T-cell (primary cell): ENCODE measurements at regions not wholly inside any gene's neighbourhood (a gene's known extent, or its start where the extent isn't known, plus 50 kb on each side); places are given as distances from the start of the nearest gene placed in this dataset.

Experiments
- ATAC-seq, 4 experiments: fragments of 200-7000 bp in 3 of 4; fragments of 150-1000 bp in 1 of 4; cut with Tn5 transposase; replicated peaks in 1 of 4; 1 replicate in 3 of 4; 2 replicates in 1 of 4; pipeline ENCODE4 v1.10.0; 2021; ENCODE audit warnings: moderate library complexity in 3 of 4, mild to moderate bottlenecking in 2 of 4, moderate number of reproducible peaks in 1 of 4
- CTCF ChIA-PET, 2 donors: fragments of 300-600 bp; sonication (Branson Sonifier 250); formaldehyde crosslinking; loops; one replicate each; lab custom pipeline; 2022; ENCODE audit warnings: antibody characterized with exemption in 2 of 2; lab: Charles Lee
- POLR2A ChIA-PET, 2 donors: fragments of 300-600 bp; sonication (Branson Sonifier 250); formaldehyde crosslinking; loops; one replicate each; lab custom pipeline; 2022; ENCODE audit warnings: antibody characterized with exemption in 2 of 2; lab: Charles Lee
- DNase-seq, 35 experiments: peaks; one replicate each; pipeline versions ENCODE4 v3.0.0 to v3.0.0-alpha.2; 2013 to 2023
- H3K27ac ChIP-seq: one replicate; pipeline ENCODE4 v1.5.1; 2013; ENCODE audit warnings: low read length
- H3K27me3 ChIP-seq, 2 experiments: replicated peaks in 1 of 2; 1 replicate in 1 of 2; 2 replicates in 1 of 2; pipeline versions ENCODE4 v1.6.1 to v1.7.0; 2013; ENCODE audit warnings: low read length in 1 of 2, mixed read lengths in 1 of 2; ENCODE audit not compliant: control insufficient read depth in 2 of 2, insufficient read depth in 2 of 2; ENCODE audit errors: extremely low read depth in 1 of 2
- H3K36me3 ChIP-seq, 2 donors: 1 replicate in 1 of 2; 2 replicates in 1 of 2; pipeline versions ENCODE4 v1.6.1 to v1.7.0; 2013; ENCODE audit warnings: low read length in 1 of 2; ENCODE audit not compliant: control insufficient read depth in 2 of 2, insufficient read depth in 1 of 2; ENCODE audit errors: extremely low read depth in 1 of 2
- H3K4me1 ChIP-seq, 2 experiments: 1 replicate in 1 of 2; 2 replicates in 1 of 2; pipeline versions ENCODE4 v1.6.1 to v1.7.0; 2013; ENCODE audit warnings: low read length in 2 of 2, mixed read lengths in 1 of 2; ENCODE audit not compliant: insufficient read depth in 2 of 2, control insufficient read depth in 1 of 2; ENCODE audit errors: extremely low read depth in 1 of 2
- H3K4me3 ChIP-seq, 2 donors: 1 replicate in 1 of 2; 2 replicates in 1 of 2; pipeline versions ENCODE4 v1.5.1 to v1.7.0; 2013; ENCODE audit warnings: mild to moderate bottlenecking in 2 of 2, low read length in 1 of 2, moderate library complexity in 1 of 2; ENCODE audit not compliant: control insufficient read depth in 1 of 2; ENCODE audit errors: extremely low read depth in 1 of 2
- H3K9me3 ChIP-seq: 2 replicates; pipeline ENCODE4 v1.7.0; 2013
- H3K27ac Mint-ChIP-seq, 2 donors: one replicate each; pipeline ENCODE4 v1.8.0; 2020 to 2021; ENCODE audit warnings: mild to moderate bottlenecking in 2 of 2, mixed read lengths in 2 of 2
- H3K27me3 Mint-ChIP-seq, 2 donors: one replicate each; pipeline ENCODE4 v1.8.0; 2021 to 2022; ENCODE audit warnings: mixed read lengths in 2 of 2
- H3K36me3 Mint-ChIP-seq: one replicate; pipeline ENCODE4 v1.8.0; 2021; ENCODE audit warnings: mixed read lengths
- H3K4me1 Mint-ChIP-seq, 3 donors: one replicate each; pipeline ENCODE4 v1.8.0; 2020 to 2022; ENCODE audit warnings: mixed read lengths in 3 of 3, mild to moderate bottlenecking in 1 of 3
- H3K4me3 Mint-ChIP-seq, 3 donors: one replicate each; pipeline ENCODE4 v1.8.0; 2020 to 2022; ENCODE audit warnings: mild to moderate bottlenecking in 3 of 3, mixed read lengths in 3 of 3, moderate library complexity in 3 of 3
- H3K9me3 Mint-ChIP-seq, 3 donors: one replicate each; pipeline ENCODE4 v1.8.0; 2020 to 2022; ENCODE audit warnings: mixed read lengths in 3 of 3
- WGBS: methylation state at CpG from one replicate; pipeline ENCODE4 v1.1.5; 2013; ENCODE audit warnings: missing lambda C conversion rate; ENCODE audit not compliant: insufficient coverage; 5-methylcytosine and 5-hydroxymethylcytosine counted together

DNA sequence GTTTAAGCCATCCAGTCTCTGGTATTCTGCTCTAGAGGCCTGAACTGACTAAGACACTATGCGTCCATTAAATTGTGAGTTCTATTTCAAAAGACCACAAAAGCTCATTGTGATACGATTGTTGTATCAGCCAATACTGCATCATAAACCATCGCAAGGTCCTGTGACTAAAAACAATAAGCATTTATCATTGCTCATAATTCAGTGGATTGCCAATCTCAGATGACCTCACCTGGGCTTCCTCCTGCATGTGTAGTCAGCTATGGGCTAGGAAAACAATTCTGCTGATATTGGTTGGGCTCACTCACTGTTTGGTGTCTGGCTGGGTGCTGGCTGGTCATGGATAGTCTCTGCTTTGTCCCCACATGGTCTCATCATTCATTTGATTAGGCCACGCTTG, 592.7 kb upstream of the BTBD3 start:
- POLR2A ChIA-PET: no interaction called here
- Mint-ChIP-seq H3K4me1 (no peaks in the 10 kb centered on the region), H3K4me3 (no peak overlapping the region), H3K36me3 (no peaks in the 10 kb centered on the region), H3K9me3 (peaks cover 8 to 21% (median 15%) of the 10 kb centered on the region in 3 donors), H3K27ac (no peak overlapping the region), H3K27me3 (no peaks in the 10 kb centered on the region)
- no peaks in the 10 kb centered on the region for H3K36me3 ChIP-seq
- no peaks in the 10 kb centered on the region for H3K4me1 ChIP-seq
- H3K4me3 ChIP-seq: no peak overlapping the region
- CTCF ChIA-PET: no interaction called here
- ATAC-seq: no peak
- no peaks in the 10 kb centered on the region for H3K27me3 ChIP-seq
- H3K9me3 ChIP-seq: no peaks in the 10 kb centered on the region
- 86% methylated on average over 4 of the region's 4 CpGs for WGBS
- no peak for DNase-seq
- no peak overlapping the region for H3K27ac ChIP-seq

DNA sequence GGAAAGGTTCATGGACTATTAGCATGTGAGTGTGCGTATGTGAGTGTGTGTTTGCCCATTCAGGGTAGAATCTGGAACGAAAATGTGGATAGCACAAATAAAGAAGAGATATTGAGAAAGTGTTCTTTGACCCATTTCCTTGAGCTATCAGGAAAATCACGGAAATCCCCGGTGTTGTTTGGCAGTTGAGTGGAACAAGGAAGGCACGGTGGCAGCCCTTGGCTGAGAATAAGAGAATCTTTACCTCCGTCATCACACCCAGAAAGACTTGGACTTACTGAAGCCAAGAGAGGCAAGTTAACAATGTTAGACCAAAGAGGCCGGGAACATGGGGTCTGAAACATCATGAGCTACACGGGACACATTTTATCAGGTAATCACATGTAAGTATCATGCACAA, 588.9 kb upstream of the BTBD3 start:
- no peak overlapping the region for H3K4me3 Mint-ChIP-seq
- no peaks in the 10 kb centered on the region for H3K4me1 Mint-ChIP-seq
- ATAC-seq (no peak), DNase-seq (no peak)
- H3K36me3 Mint-ChIP-seq: no peaks in the 10 kb centered on the region
- H3K27me3 ChIP-seq: no peaks in the 10 kb centered on the region
- no peaks in the 10 kb centered on the region for H3K36me3 ChIP-seq
- no peak overlapping the region for H3K4me3 ChIP-seq
- no peak overlapping the region for H3K27ac ChIP-seq
- peaks cover 4 to 10% (median 8%) of the 10 kb centered on the region in 3 donors for H3K9me3 Mint-ChIP-seq
- POLR2A ChIA-PET: no interaction called here
- no peaks in the 10 kb centered on the region for H3K27me3 Mint-ChIP-seq
- no peaks in the 10 kb centered on the region for H3K4me1 ChIP-seq
- WGBS: 87% methylated on average over 3 of the region's 8 CpGs
- H3K27ac Mint-ChIP-seq: no peak overlapping the region
- CTCF ChIA-PET: no interaction called here
- no peaks in the 10 kb centered on the region for H3K9me3 ChIP-seq

DNA sequence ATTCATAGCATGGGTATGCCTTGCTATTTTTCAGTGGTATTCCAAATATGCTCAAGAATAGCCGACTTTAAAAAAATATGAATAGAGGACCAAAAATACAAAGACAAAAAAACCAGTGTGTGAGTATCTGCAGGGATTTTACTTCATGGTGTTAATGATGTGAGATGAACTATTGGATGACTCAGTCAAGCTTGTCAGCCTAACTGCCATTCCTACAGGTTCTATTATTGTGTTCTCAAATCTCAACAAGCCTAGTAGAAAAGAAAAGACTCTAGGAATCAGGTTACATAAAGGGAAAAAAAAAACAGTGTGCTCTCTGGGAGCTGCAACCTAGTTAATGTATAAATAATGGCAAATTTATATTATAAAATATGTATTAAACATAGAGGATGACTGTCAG, 588.4 kb upstream of the BTBD3 start:
- no CpG with 5 or more reads among the region's 1 CpG for WGBS
- POLR2A ChIA-PET: no interaction called here

DNA sequence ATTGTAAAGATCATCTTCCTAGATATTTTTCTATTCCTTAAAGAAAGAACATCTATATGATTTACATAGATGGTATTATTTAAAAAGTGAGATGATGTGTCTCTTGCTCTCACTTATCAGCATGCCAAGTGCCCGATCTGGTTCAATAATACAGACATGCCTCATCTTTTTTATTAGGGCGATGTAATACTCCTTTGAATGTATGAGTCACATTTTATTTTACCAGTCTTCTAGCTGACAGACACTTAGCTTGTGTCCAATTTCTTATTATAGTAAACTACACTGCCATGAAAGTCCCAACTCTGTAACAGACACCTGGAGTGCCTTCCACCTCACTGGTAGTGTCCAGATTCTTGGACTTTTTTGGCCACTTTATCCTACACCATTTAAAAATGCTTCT, 586.6 kb upstream of the BTBD3 start:
- Mint-ChIP-seq H3K9me3 (peaks cover 4 to 14% (median 5%) of the 10 kb centered on the region in 3 donors), H3K4me1 (no peaks in the 10 kb centered on the region), H3K27me3 (no peaks in the 10 kb centered on the region), H3K36me3 (no peaks in the 10 kb centered on the region), H3K4me3 (no peak overlapping the region), H3K27ac (no peak overlapping the region)
- ChIA-PET POLR2A (no interaction called here), CTCF (no interaction called here)
- Histone ChIP-seq H3K27ac (no peak overlapping the region), H3K4me1 (no peaks in the 10 kb centered on the region), H3K9me3 (no peaks in the 10 kb centered on the region), H3K4me3 (no peak overlapping the region), H3K36me3 (no peaks in the 10 kb centered on the region), H3K27me3 (no peaks in the 10 kb centered on the region)
- no peak for DNase-seq
- ATAC-seq: no peak
- 86% methylated on average over 1 of the region's 2 CpGs for WGBS

More for the DNA sequence above, 588.4 kb upstream of the BTBD3 start:
- Mint-ChIP-seq H3K36me3 (no peaks in the 10 kb centered on the region), H3K27ac (no peak overlapping the region), H3K9me3 (peaks cover 4 to 10% (median 8%) of the 10 kb centered on the region in 3 donors), H3K4me3 (no peak overlapping the region), H3K27me3 (no peaks in the 10 kb centered on the region), H3K4me1 (no peaks in the 10 kb centered on the region)
- CTCF ChIA-PET: no interaction called here
- H3K36me3 ChIP-seq: no peaks in the 10 kb centered on the region
- no peaks in the 10 kb centered on the region for H3K9me3 ChIP-seq
- no peak overlapping the region for H3K4me3 ChIP-seq
- H3K27me3 ChIP-seq: no peaks in the 10 kb centered on the region
- H3K4me1 ChIP-seq: no peaks in the 10 kb centered on the region
- DNase-seq (no peak), ATAC-seq (no peak)
- H3K27ac ChIP-seq: no peak overlapping the region

DNA sequence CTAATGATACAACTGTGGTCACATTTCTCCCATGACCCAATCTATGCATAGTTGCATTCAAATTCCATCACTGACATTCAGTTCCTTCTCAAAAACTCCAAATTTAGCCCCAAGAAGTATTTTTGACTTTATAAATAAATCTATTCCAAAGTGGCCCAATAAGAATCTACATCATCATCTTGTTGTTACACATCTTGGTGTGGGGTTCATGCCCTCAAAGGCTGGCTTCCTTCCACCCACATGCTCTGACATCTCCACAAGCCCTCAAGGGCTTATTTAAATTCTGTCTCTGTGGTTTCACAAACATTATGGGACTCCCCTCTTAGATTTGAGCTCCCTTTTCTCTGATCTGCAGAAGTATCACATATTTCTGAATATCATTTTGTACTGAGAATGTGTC, 585.3 kb upstream of the BTBD3 start:
- H3K4me3 Mint-ChIP-seq: no peak overlapping the region
- Histone ChIP-seq H3K27ac (no peak overlapping the region), H3K9me3 (no peaks in the 10 kb centered on the region), H3K27me3 (no peaks in the 10 kb centered on the region), H3K4me3 (no peak overlapping the region), H3K36me3 (no peaks in the 10 kb centered on the region), H3K4me1 (no peaks in the 10 kb centered on the region)
- ChIA-PET CTCF (no interaction called here), POLR2A (no interaction called here)
- H3K27me3 Mint-ChIP-seq: no peaks in the 10 kb centered on the region
- peaks cover 4 to 10% (median 5%) of the 10 kb centered on the region in 3 donors for H3K9me3 Mint-ChIP-seq
- H3K4me1 Mint-ChIP-seq: no peaks in the 10 kb centered on the region
- DNase-seq (no peak), ATAC-seq (no peak)
- no peaks in the 10 kb centered on the region for H3K36me3 Mint-ChIP-seq
- H3K27ac Mint-ChIP-seq: no peak overlapping the region

DNA sequence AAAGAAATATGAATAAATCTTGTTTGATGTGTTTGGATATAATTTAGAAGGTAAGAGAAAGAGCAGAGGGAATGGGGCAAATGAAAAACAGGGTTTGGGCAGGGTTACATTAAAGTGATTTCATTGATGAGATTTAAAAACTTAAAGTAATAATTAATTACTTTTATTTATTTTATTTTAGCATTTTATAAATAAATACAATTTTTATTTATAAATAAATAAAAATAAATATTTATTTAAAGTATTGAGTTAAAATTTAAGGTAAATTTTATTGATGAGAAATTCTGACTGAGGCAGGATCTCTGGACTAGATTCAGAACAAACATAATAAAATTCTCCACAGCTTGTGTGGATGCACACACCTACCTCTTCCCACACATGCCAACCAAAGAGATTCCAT, 584.1 kb upstream of the BTBD3 start:
- DNase-seq: no peak
- Histone ChIP-seq H3K27me3 (no peaks in the 10 kb centered on the region), H3K27ac (no peak overlapping the region), H3K36me3 (no peaks in the 10 kb centered on the region), H3K9me3 (no peaks in the 10 kb centered on the region), H3K4me1 (no peaks in the 10 kb centered on the region), H3K4me3 (no peak overlapping the region)
- Mint-ChIP-seq H3K4me3 (no peak overlapping the region), H3K36me3 (no peaks in the 10 kb centered on the region), H3K4me1 (no peaks in the 10 kb centered on the region), H3K27ac (no peak overlapping the region), H3K27me3 (no peaks in the 10 kb centered on the region), H3K9me3 (peaks cover 5 to 10% (median 7%) of the 10 kb centered on the region in 3 donors)
- no peak for ATAC-seq
- POLR2A ChIA-PET: no interaction called here
- CTCF ChIA-PET: interaction anchor here in 1 of 2 donors (0.6 kb wide), 1 partner anchor 427 kb away, joined by 5 read pairs; no protein-coding TSS in a partner anchor

DNA sequence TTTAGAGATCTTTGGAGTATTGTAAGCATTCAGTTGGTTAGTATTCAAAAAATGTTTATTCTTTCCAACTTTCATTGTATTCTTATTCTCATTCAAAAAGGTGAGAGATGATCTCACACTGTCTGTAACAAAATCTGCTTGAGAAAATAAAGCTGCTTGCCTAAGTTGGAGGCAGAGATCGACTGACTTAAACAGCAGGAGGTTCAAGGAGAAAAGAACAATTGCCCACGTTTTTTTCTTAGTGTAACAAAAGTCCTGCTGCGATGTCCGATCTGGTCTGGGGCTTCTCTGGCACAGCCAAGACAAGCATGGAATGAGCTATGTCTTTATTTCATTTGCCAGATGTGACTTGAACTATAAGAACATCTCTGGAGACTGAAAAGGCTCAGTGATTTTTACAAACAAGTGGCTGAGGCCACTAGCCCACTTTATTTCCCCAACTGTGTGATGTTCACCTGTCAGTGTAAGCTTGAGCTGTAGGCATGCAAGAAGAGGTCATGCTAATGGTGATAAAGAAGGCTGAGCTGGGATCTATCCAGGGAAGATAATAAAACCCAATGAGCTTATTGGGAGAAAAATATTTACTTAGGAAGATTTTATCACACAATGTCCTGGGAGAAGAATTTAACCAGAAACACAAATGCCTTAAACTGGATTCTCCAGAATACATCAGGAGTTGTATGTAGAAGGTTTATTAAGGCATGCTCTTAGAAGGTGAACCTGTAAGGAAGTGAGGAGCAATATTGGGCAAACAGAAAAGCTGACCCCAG, 580.1 kb upstream of the BTBD3 start:
- H3K9me3 ChIP-seq: no peaks in the 10 kb centered on the region
- no peak overlapping the region for H3K4me3 ChIP-seq
- H3K36me3 Mint-ChIP-seq: no peaks in the 10 kb centered on the region
- 60% methylated on average over 4 of the region's 4 CpGs for WGBS
- no peak overlapping the region for H3K27ac Mint-ChIP-seq
- no peaks in the 10 kb centered on the region for H3K4me1 ChIP-seq
- no peaks in the 10 kb centered on the region for H3K36me3 ChIP-seq
- POLR2A ChIA-PET: no interaction called here
- H3K4me3 Mint-ChIP-seq: no peak overlapping the region
- CTCF ChIA-PET: no interaction called here
- peaks cover 5 to 20% (median 8%) of the 10 kb centered on the region in 3 donors for H3K9me3 Mint-ChIP-seq
- no peak overlapping the region for H3K27ac ChIP-seq
- no peaks in the 10 kb centered on the region for H3K27me3 Mint-ChIP-seq
- no peak for DNase-seq
- no peak for ATAC-seq
- no peaks in the 10 kb centered on the region for H3K4me1 Mint-ChIP-seq
- no peaks in the 10 kb centered on the region for H3K27me3 ChIP-seq
